ENCODE measurements at regions not wholly inside any gene's neighbourhood (a gene's known extent, or its start where the extent isn't known, plus 50 kb on each side); places are given as distances from the start of the nearest gene placed in this dataset.

DNA sequence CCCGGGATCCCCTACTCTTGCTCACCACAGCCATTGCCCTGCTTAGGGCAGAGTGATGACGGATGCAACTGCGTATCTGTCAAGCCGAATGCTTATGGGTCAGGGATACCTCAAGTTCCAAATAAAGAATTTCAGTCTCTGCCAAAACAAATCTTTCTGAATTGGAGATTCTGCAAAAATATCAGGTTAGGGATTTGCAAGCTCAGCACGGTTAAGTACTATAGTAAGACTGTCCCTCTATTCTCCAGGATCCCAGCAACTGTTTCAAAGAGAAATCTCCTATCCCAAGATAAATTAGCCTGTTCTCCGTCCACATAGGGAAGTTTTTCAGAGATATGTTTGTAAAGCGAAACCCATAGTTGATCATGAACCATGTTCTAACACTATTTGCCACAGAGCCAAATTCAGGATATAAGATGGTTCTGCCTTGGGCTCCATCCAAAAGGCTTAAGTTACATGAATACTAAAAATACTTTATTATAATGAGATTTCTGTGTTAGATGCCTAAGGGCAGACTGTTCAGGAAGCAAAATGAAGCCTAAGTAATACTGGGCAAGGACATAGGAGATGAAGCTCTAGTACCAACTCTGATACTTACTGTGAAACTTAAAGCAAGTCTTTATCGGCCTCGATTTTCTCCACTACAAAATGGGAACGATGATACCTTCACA, 100.1 kb upstream of the LPP start:
- TF ChIP-seq, protein P1, sequence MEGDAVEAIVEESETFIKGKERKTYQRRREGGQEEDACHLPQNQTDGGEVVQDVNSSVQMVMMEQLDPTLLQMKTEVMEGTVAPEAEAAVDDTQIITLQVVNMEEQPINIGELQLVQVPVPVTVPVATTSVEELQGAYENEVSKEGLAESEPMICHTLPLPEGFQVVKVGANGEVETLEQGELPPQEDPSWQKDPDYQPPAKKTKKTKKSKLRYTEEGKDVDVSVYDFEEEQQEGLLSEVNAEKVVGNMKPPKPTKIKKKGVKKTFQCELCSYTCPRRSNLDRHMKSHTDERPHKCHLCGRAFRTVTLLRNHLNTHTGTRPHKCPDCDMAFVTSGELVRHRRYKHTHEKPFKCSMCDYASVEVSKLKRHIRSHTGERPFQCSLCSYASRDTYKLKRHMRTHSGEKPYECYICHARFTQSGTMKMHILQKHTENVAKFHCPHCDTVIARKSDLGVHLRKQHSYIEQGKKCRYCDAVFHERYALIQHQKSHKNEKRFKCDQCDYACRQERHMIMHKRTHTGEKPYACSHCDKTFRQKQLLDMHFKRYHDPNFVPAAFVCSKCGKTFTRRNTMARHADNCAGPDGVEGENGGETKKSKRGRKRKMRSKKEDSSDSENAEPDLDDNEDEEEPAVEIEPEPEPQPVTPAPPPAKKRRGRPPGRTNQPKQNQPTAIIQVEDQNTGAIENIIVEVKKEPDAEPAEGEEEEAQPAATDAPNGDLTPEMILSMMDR (IDR thresholded peaks at IDR 0.05; ENCODE audit: low read depth, low read length), result no peak
- no peak for TF ChIP-seq POLR2A (IDR thresholded peaks at IDR 0.05; ENCODE audit: extremely low read depth, insufficient read length)
- no peak for TF ChIP-seq MAX (IDR thresholded peaks at IDR 0.05; ENCODE audit: low read depth, low read length)
- TF ChIP-seq MYC (IDR thresholded peaks at IDR 0.05; ENCODE audit: low read depth, low read length), result no peak
